BJ (cell line): ENCODE measurements at regions not wholly inside any gene's neighbourhood (a gene's known extent, or its start where the extent isn't known, plus 50 kb on each side); places are given as distances from the start of the nearest gene placed in this dataset.

ENCODE experiments used
- CTCF ChIA-PET: fragments of 350-600 bp; formaldehyde crosslinking; extraction: SDS; loops from one replicate; lab custom pipeline; 2021; ENCODE audit warnings: antibody characterized with exemption, inconsistent platforms; lab: Yijun Ruan, JAX
- POLR2A ChIA-PET: fragments of 300-600 bp; sonication (Branson Sonifier 250); formaldehyde crosslinking; extraction: SDS; loops from one replicate; lab custom pipeline; 2021; ENCODE audit warnings: antibody characterized with exemption; lab: Charles Lee
- DNase-seq: peaks from one replicate; pipeline ENCODE4 v3.0.0-alpha.2; 2011; ENCODE audit warnings: low read depth
- H3K27me3 ChIP-seq: 2 replicates; pipeline ENCODE4 v1.6.0; 2011; ENCODE audit warnings: low read length; ENCODE audit not compliant: control insufficient read depth, insufficient read depth
- H3K36me3 ChIP-seq: 2 replicates; pipeline ENCODE4 v1.5.1; 2011; ENCODE audit warnings: low read length; ENCODE audit not compliant: control insufficient read depth, insufficient read depth
- H3K4me3 ChIP-seq: 2 replicates; pipeline ENCODE4 v1.5.1; 2011; ENCODE audit warnings: low read depth, mild to moderate bottlenecking, control low read depth, low read length
- CTCF ChIP-seq: IDR thresholded peaks from 2 replicates; pipeline ENCODE4 v1.5.1; 2011; ENCODE audit warnings: low read depth, mild to moderate bottlenecking, control low read depth, inconsistent platforms, low read length, moderate library complexity; ENCODE audit not compliant: insufficient read depth

DNA sequence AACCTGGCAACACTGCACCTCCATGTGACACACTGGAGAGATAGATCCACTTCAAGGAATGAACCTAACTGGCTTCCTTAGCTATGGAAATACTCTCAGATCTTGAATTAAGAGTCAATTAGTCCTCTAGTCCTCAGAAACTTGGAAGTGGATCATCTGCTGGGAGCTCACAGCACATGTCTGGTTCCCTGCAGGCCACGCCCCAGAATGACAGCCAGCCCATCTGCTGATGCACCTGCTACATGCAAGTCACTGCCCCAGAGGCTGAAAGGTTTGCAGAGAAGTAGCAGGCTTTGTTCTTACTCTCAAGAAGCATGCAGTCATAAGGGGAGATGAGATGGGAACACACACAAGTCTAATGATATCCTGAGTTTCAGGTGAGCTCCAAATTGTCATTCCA is 275.9 kb downstream of the SKAP2 start:
- ChIA-PET POLR2A (no interaction called here), CTCF (no interaction called here)
- Histone ChIP-seq H3K36me3 (no peaks in the 10 kb centered on the region), H3K27me3 (no peaks in the 10 kb centered on the region; the same call in none of the 2 replicates), H3K4me3 (no peak overlapping the region)
- TF ChIP-seq CTCF = no peak
- no peak for DNase-seq

DNA sequence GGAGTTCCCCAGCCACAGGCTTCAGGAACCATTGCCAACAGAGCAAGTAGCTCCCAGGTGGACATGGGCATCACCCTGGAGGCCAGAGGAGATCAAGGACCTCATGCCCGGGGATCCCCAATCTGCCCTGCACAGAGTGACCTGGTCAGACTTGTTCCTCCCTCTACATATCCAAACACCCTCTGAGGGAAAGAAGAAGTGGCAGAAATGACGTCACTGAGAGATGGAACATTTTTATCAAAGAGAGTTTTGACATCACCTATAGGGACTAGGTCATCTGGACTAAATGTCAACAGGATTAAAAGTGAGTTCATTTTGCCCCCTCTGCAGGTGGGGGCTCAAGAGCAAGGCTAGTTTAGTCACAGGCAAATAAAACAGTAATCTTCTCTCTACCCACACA is 273.7 kb downstream of the SKAP2 start:
- no peak for DNase-seq
- TF ChIP-seq CTCF = no peak
- H3K36me3 ChIP-seq = no peaks in the 10 kb centered on the region
- POLR2A ChIA-PET = no interaction called here
- no peak overlapping the region for H3K4me3 ChIP-seq
- no peaks in the 10 kb centered on the region; the same call in none of the 2 replicates for H3K27me3 ChIP-seq
- CTCF ChIA-PET = interaction anchor here (0.7 kb wide), 1 partner anchor 64 kb away, joined by 3 read pairs; no protein-coding TSS in a partner anchor

GRCh38 chr7:26592011-26592410 is 272.4 kb downstream of the SKAP2 start:
- no peaks in the 10 kb centered on the region; the same call in none of the 2 replicates for H3K27me3 ChIP-seq
- no peak overlapping the region for H3K4me3 ChIP-seq
- DNase-seq = no peak
- ChIA-PET POLR2A (no interaction called here), CTCF (no interaction called here)
- no peak for TF ChIP-seq CTCF
- no peaks in the 10 kb centered on the region for H3K36me3 ChIP-seq

DNA sequence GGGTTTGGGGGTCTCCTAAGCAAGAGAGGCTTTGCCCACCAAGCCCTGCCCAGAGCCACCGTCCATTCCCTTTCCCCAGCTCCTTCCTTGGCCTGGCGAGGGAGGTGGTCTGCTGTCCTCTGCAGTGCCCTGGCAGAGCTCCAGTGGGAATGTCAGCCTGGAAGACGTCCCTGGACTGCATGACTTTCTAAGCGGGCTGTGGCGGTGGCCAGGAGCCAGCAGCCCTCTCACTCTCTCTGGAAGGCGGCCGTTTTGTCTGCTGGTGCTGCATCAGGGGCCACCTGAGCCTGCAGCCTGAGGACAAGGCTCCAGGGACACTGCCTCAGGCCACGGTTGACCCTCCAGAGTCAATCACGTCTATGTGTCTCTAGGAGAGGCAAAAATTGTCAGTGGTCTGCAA is 271.0 kb downstream of the SKAP2 start:
- CTCF ChIA-PET = no interaction called here
- no peaks in the 10 kb centered on the region for H3K36me3 ChIP-seq
- no peak for DNase-seq
- H3K4me3 ChIP-seq = no peak overlapping the region
- no peak for TF ChIP-seq CTCF
- H3K27me3 ChIP-seq = no peaks in the 10 kb centered on the region; the same call in none of the 2 replicates
- POLR2A ChIA-PET = no interaction called here

- no peak for DNase-seq
- Histone ChIP-seq H3K27me3 (no peaks in the 10 kb centered on the region; the same call in none of the 2 replicates), H3K4me3 (no peak overlapping the region), H3K36me3 (no peaks in the 10 kb centered on the region)
- TF ChIP-seq CTCF = no peak
- CTCF ChIA-PET = interaction anchor here (1.7 kb wide), 1 partner anchor 13 kb away, joined by 4 read pairs; no protein-coding TSS in a partner anchor
- POLR2A ChIA-PET = no interaction called here
These were observed 270.5 kb downstream of the SKAP2 start for GRCh38 chr7:26593896-26594295.
